KBM-7 (cell line): ENCODE measurements at regions not wholly inside any gene's neighbourhood (a gene's known extent, or its start where the extent isn't known, plus 50 kb on each side); places are given as distances from the start of the nearest gene placed in this dataset.

Experiments used
- DNase-seq: peaks from one replicate; pipeline ENCODE4 v3.0.0-alpha.2; 2015
- in situ Hi-C: fragments of 300-500 bp; cut with MboI; formaldehyde crosslinking; loops from 2 replicates; pipeline ENCODE4 v1.14.3; 2020; ENCODE audit warnings: low sequenced_read_pairs, low pct_unique_long_range_greater_than_20kb, mixed read lengths

- in situ Hi-C loops = no loop called here
- no peak for DNase-seq
Measured at GRCh38 chr2:66382091-66382490, 52.8 kb upstream of the MEIS1 start.

- no peak for DNase-seq
- in situ Hi-C loops = no loop called here
Measured at GRCh38 chr2:66379473-66379872, 55.5 kb upstream of the MEIS1 start.

GRCh38 chr2:66377832-66378231 is 57.1 kb upstream of the MEIS1 start:
- in situ Hi-C loops = no loop called here
- DNase-seq = no peak

GRCh38 chr2:66370824-66371223 is 64.1 kb upstream of the MEIS1 start:
- in situ Hi-C loops = no loop called here
- DNase-seq = no peak

GRCh38 chr2:66366619-66367018 is 68.3 kb upstream of the MEIS1 start:
- DNase-seq = no peak
- in situ Hi-C loops = no loop called here

GRCh38 chr2:66364495-66365333 is 70.2 kb upstream of the MEIS1 start:
- in situ Hi-C loops = no loop called here
- no peak for DNase-seq

- DNase-seq = no peak
- in situ Hi-C loops = no loop called here
Measured at GRCh38 chr2:66362701-66363100, 72.2 kb upstream of the MEIS1 start.

GRCh38 chr2:66346231-66346664 is 88.7 kb upstream of the MEIS1 start:
- in situ Hi-C loops = no loop called here

GRCh38 chr2:66344087-66344663 is 90.8 kb upstream of the MEIS1 start:
- in situ Hi-C loops = no loop called here
- DNase-seq = no peak

More at GRCh38 chr2:66346231-66346664, 88.7 kb upstream of the MEIS1 start:
- DNase-seq = peak; percentile 3

- in situ Hi-C loops = no loop called here
- DNase-seq = no peak
Measured at GRCh38 chr2:66343259-66343658, 91.7 kb upstream of the MEIS1 start.

GRCh38 chr2:66340521-66340920 is 94.4 kb upstream of the MEIS1 start:
- in situ Hi-C loops = no loop called here
- DNase-seq = no peak

GRCh38 chr2:66334237-66335029 is 100.5 kb upstream of the MEIS1 start:
- peak; percentile 9 for DNase-seq
- in situ Hi-C loops = no loop called here

GRCh38 chr2:66331176-66331575 is 103.7 kb upstream of the MEIS1 start:
- in situ Hi-C loops = no loop called here
- DNase-seq = no peak

GRCh38 chr2:66329081-66329605 is 105.8 kb upstream of the MEIS1 start:
- no peak for DNase-seq
- in situ Hi-C loops = no loop called here

GRCh38 chr2:66327066-66327740 is 107.7 kb upstream of the MEIS1 start:
- in situ Hi-C loops = no loop called here
- DNase-seq = no peak

GRCh38 chr2:66324909-66325528 is 109.9 kb upstream of the MEIS1 start:
- in situ Hi-C loops = no loop called here
- DNase-seq = no peak

GRCh38 chr2:66324356-66324755 is 110.6 kb upstream of the MEIS1 start:
- in situ Hi-C loops = no loop called here
- DNase-seq = no peak

GRCh38 chr2:66323406-66323805 is 111.5 kb upstream of the MEIS1 start:
- no peak for DNase-seq
- in situ Hi-C loops = no loop called here
